HCT116 (cell line): ENCODE measurements at regions not wholly inside any gene's neighbourhood (a gene's known extent, or its start where the extent isn't known, plus 50 kb on each side); places are given as distances from the start of the nearest gene placed in this dataset.

Source experiments
- ATAC-seq: fragments of 200-7000 bp; cut with Tn5 transposase; 2 replicates; pipeline ENCODE4 v1.9.1; 2020; ENCODE audit warnings: mild to moderate bottlenecking, moderate library complexity
- BruUV-seq: library from RNA; stranded (reverse); fragments of 400-500 nt; replicated peaks from 2 replicates; lab custom pipeline; 2021; lab: Mats Ljungman, UMichigan
- CTCF ChIA-PET: fragments of 300-600 bp; sonication (Branson Sonifier 250); formaldehyde crosslinking; loops from one replicate; lab custom pipeline; 2021; ENCODE audit warnings: antibody characterized with exemption; lab: Charles Lee
- POLR2A ChIA-PET: fragments of 300-600, 350-600 bp; sonication (Branson Sonifier 250); formaldehyde crosslinking; loops from one replicate; lab custom pipeline; 2021; ENCODE audit warnings: antibody characterized with exemption; lab: Charles Lee
- RAD21 ChIA-PET, 2 experiments: fragments of 300-600 bp; sonication (Branson Sonifier 250); formaldehyde crosslinking; loops; one replicate each; lab custom pipeline; 2023; ENCODE audit warnings: low total read pairs in 2 of 2; ENCODE audit not compliant: uncharacterized antibody in 2 of 2, unreplicated experiment in 2 of 2, low non-redundant PET in 1 of 2; lab: Charles Lee
- DNase-seq: peaks from one replicate; pipeline ENCODE4 v3.0.0-alpha.2; 2010; ENCODE audit warnings: low read depth, low spot score
- H2AFZ ChIP-seq: fragments of 200-600 bp; shearing (Covaris generic), sonication (generic); 2 replicates; pipeline ENCODE4 v1.6.1; 2017; ENCODE audit warnings: low read depth, mixed run types, mixed read lengths, antibody characterized with exemption, low read length; ENCODE audit not compliant: poor library complexity, severe bottlenecking
- H3K27ac ChIP-seq: 2 replicates; pipeline ENCODE4 v1.5.1; 2012; ENCODE audit warnings: low read depth, low read length
- H3K27me3 ChIP-seq: fragments of 200-600 bp; sonication (generic); 2 replicates; pipeline ENCODE4 v1.6.1; 2016; ENCODE audit warnings: mixed run types, low read length, mixed read lengths; ENCODE audit not compliant: insufficient read depth
- H3K36me3 ChIP-seq, 2 experiments: fragments of 200-500 bp in 1 of 2; fragments of 200-600 bp in 1 of 2; sonication (Bioruptor generic) in 1 of 2; sonication (generic) in 1 of 2; 2 replicates each; pipeline versions ENCODE4 v1.5.1 to v1.6.1; 2014 to 2016; ENCODE audit warnings: low read length in 2 of 2, inconsistent platforms in 1 of 2, mixed read lengths in 1 of 2, mixed run types in 1 of 2; ENCODE audit not compliant: insufficient read depth in 2 of 2, control insufficient read depth in 1 of 2
- H3K4me1 ChIP-seq, 2 experiments: fragments of 200-600 bp in 1 of 2; sonication (generic) in 1 of 2; 2 replicates each; pipeline versions ENCODE4 v1.5.1 to v1.6.1; 2012 to 2017; ENCODE audit warnings: low read length in 2 of 2, inconsistent platforms in 1 of 2, mild to moderate bottlenecking in 1 of 2, mixed read lengths in 1 of 2, mixed run types in 1 of 2, moderate library complexity in 1 of 2; ENCODE audit not compliant: insufficient read depth in 2 of 2, control insufficient read depth in 1 of 2
- H3K4me2 ChIP-seq: fragments of 200-600 bp; sonication (generic); 2 replicates; pipeline ENCODE4 v1.6.1; 2017; ENCODE audit warnings: mixed run types, low read length, mixed read lengths
- H3K4me3 ChIP-seq, 2 experiments: fragments of 200-600 bp in 1 of 2; sonication (generic) in 1 of 2; replicated peaks in 1 of 2; 2 replicates each; pipeline ENCODE4 v1.5.1; 2011 to 2016; ENCODE audit warnings: low read length in 2 of 2, control low read depth in 1 of 2, low read depth in 1 of 2, mild to moderate bottlenecking in 1 of 2, mixed read lengths in 1 of 2, mixed run types in 1 of 2
- H3K79me2 ChIP-seq: fragments of 200-600 bp; sonication (generic); 2 replicates; pipeline ENCODE4 v1.6.1; 2017; ENCODE audit warnings: mild to moderate bottlenecking, mixed run types, low read length, moderate library complexity, mixed read lengths; ENCODE audit not compliant: insufficient read depth
- H3K9ac ChIP-seq: fragments of 200-600 bp; sonication (generic); 2 replicates; pipeline ENCODE4 v1.6.1; 2016; ENCODE audit warnings: low read length, mixed read lengths
- H3K9me2 ChIP-seq: fragments of 200-600 bp; sonication (generic), shearing (Covaris generic); 2 replicates; pipeline ENCODE4 v1.6.1; 2017; ENCODE audit warnings: mixed run types, mild to moderate bottlenecking, moderate library complexity; ENCODE audit not compliant: insufficient read depth
- H3K9me3 ChIP-seq, 2 experiments: fragments of 200-500 bp in 1 of 2; fragments of 200-600 bp in 1 of 2; sonication (Bioruptor generic) in 1 of 2; sonication (generic) in 1 of 2; 2 replicates each; pipeline ENCODE4 v1.6.1; 2014 to 2017; ENCODE audit warnings: low read length in 2 of 2, mixed read lengths in 2 of 2, inconsistent platforms in 1 of 2, low read depth in 1 of 2, mild to moderate bottlenecking in 1 of 2, mixed run types in 1 of 2, moderate library complexity in 1 of 2; ENCODE audit not compliant: control insufficient read depth in 1 of 2, insufficient read depth in 1 of 2
- H4K20me1 ChIP-seq: fragments of 200-600 bp; sonication (generic), shearing (Covaris generic); 2 replicates; pipeline ENCODE4 v1.6.1; 2017; ENCODE audit warnings: mixed run types, mild to moderate bottlenecking, moderate library complexity; ENCODE audit not compliant: insufficient read depth
- CEBPB ChIP-seq: IDR thresholded peaks from 2 replicates; pipeline ENCODE4 v1.6.1; 2012; ENCODE audit warnings: low read depth
- EGR1 ChIP-seq: IDR thresholded peaks from 2 replicates; pipeline ENCODE4 v1.6.1; 2012; ENCODE audit warnings: low read depth
- POLR2AphosphoS5 ChIP-seq: IDR thresholded peaks from 2 replicates; pipeline ENCODE4 v1.6.1; 2011; ENCODE audit warnings: mild to moderate bottlenecking, low read depth, low read length, moderate library complexity
- RAD21 ChIP-seq: IDR thresholded peaks from 2 replicates; pipeline ENCODE4 v1.6.1; 2012; ENCODE audit warnings: low read depth, mild to moderate bottlenecking
- intact Hi-C: fragments of 100-400 bp; cut with micrococcal nuclease; formaldehyde crosslinking; loops from 2 replicates; pipeline ENCODE4 v1.10.0; 2022

GRCh38 chr18:39371996-39372395 lies 1806.4 kb upstream of the CELF4 start:
- ChIA-PET RAD21 (no interaction called here), CTCF (no interaction called here), POLR2A (no interaction called here)
- H3K27ac ChIP-seq, result no peak overlapping the region
- H3K9me2 ChIP-seq, result no peaks in the 10 kb centered on the region
- H3K4me3 ChIP-seq, result no peak overlapping the region
- no peak for DNase-seq
- no peak overlapping the region for H3K9ac ChIP-seq
- no peaks in the 10 kb centered on the region for H3K79me2 ChIP-seq
- intact Hi-C loops, result no loop called here
- H3K36me3 ChIP-seq, result no peaks in the 10 kb centered on the region
- no peaks in the 10 kb centered on the region for H3K9me3 ChIP-seq
- no peaks in the 10 kb centered on the region for H4K20me1 ChIP-seq
- H2AFZ ChIP-seq, result no peak overlapping the region
- ATAC-seq, result no peak
- H3K4me1 ChIP-seq, result no peaks in the 10 kb centered on the region
- H3K4me2 ChIP-seq, result no peak overlapping the region
- TF ChIP-seq RAD21, result no peak
- no peak for TF ChIP-seq EGR1
- TF ChIP-seq CEBPB, result no peak
- no peak for TF ChIP-seq POLR2AphosphoS5
- TF ChIP-seq, all 23 proteins: peak for 0
- no peaks in the 10 kb centered on the region for H3K27me3 ChIP-seq
- BruUV-seq, result no TSS peak

- no peak overlapping the region for H2AFZ ChIP-seq
- H3K4me3 ChIP-seq, result no peak overlapping the region
- intact Hi-C loops, result no loop called here
- H3K27me3 ChIP-seq, result no peaks in the 10 kb centered on the region
- no peak overlapping the region for H3K9ac ChIP-seq
- no peaks in the 10 kb centered on the region for H3K9me3 ChIP-seq
- RAD21 ChIA-PET, result no interaction called here
- H3K36me3 ChIP-seq, result no peaks in the 10 kb centered on the region
- H3K9me2 ChIP-seq, result no peaks in the 10 kb centered on the region
- H3K4me1 ChIP-seq, result no peaks in the 10 kb centered on the region
- BruUV-seq, result no TSS peak
- H3K4me2 ChIP-seq, result no peak overlapping the region
- POLR2A ChIA-PET, result no interaction called here
- no peak overlapping the region for H3K27ac ChIP-seq
- H3K79me2 ChIP-seq, result no peaks in the 10 kb centered on the region
- DNase-seq (no peak), ATAC-seq (no peak)
- TF ChIP-seq POLR2AphosphoS5, result no peak
- no peak for TF ChIP-seq RAD21
- TF ChIP-seq, all 23 proteins: peak for 0
- CTCF ChIA-PET, result no interaction called here
- H4K20me1 ChIP-seq, result no peaks in the 10 kb centered on the region
These were observed 1801.1 kb upstream of the CELF4 start for GRCh38 chr18:39366656-39367055.
